Mucosa of stomach (tissue), 1 donor: ENCODE measurements at regions not wholly inside any gene's neighbourhood (a gene's known extent, or its start where the extent isn't known, plus 50 kb on each side); places are given as distances from the start of the nearest gene placed in this dataset.
"Not testable (repeated sequence)": the region's sequence is repeated elsewhere in the genome, so short reads cannot be mapped to it uniquely, and the experiment has no call there.

Source experiments
- H3K27me3 ChIP-seq: one replicate; pipeline ENCODE4 v1.7.0; 2013; ENCODE audit warnings: mild to moderate bottlenecking, low read length; ENCODE audit not compliant: control insufficient read depth, insufficient read depth
- H3K36me3 ChIP-seq: one replicate; pipeline ENCODE4 v1.7.0; 2013; ENCODE audit warnings: low read length; ENCODE audit not compliant: control insufficient read depth, insufficient read depth
- H3K4me1 ChIP-seq: one replicate; pipeline ENCODE4 v1.7.0; 2013; ENCODE audit warnings: mild to moderate bottlenecking, low read length; ENCODE audit not compliant: control insufficient read depth, insufficient read depth
- H3K4me3 ChIP-seq: one replicate; pipeline ENCODE4 v1.7.0; 2013; ENCODE audit warnings: low read length
- H3K9ac ChIP-seq: one replicate; pipeline ENCODE4 v1.7.0; 2013; ENCODE audit warnings: mild to moderate bottlenecking, low read length, moderate library complexity
- H3K9me3 ChIP-seq: one replicate; pipeline ENCODE4 v1.7.0; 2013; ENCODE audit warnings: mild to moderate bottlenecking, low read length, moderate library complexity; ENCODE audit not compliant: control insufficient read depth
- donor health status: Pancreatic carcinoma.

DNA sequence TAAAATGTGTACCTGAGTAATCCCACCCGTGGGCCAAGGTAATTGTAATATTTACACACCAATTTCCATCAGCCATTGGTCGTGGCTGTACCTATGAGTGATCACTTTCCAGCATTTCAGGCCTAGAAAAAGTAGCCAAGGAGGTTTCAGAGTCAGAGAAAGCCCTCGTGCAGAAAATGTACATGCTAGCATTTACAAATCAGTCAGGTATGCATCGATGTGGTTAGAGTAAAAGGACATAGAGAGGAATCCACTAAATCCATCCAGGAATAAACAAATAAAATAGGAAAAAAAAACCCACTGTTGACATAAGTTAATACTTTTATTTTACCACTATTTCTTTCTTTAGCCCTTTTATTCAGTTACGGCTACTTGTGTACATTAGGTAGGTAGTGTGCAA lies 256.8 kb downstream of the TRIML1 start:
- H3K27me3 ChIP-seq = no peaks in the 10 kb centered on the region
- H3K4me1 ChIP-seq = no peaks in the 10 kb centered on the region
- H3K9ac ChIP-seq = no peak overlapping the region
- H3K4me3 ChIP-seq = no peak overlapping the region
- H3K36me3 ChIP-seq = no peaks in the 10 kb centered on the region
- no peaks in the 10 kb centered on the region for H3K9me3 ChIP-seq

DNA sequence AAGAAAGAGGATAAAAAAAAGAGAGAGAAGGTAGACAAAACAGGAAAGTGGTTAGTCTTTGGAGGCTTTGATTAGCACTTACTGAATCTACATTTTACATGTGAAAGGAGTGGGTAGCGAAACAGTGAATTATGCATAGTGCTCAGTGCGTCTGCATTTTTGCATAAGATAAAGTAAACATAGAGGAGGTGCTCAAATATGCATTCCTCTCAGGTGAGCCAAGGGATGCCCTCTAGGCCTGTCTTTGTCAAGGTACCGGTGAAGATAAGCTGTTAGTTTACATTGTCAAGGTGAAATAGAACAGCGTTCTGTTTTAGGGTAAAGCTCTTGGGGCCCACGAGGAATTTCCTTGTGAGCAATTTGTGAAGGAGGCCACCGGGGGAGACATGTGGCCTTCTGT lies 260.6 kb downstream of the TRIML1 start:
- H3K4me3 ChIP-seq = no peak overlapping the region
- no peaks in the 10 kb centered on the region for H3K9me3 ChIP-seq
- H3K4me1 ChIP-seq = no peaks in the 10 kb centered on the region
- H3K27me3 ChIP-seq = no peaks in the 10 kb centered on the region
- no peak overlapping the region for H3K9ac ChIP-seq
- no peaks in the 10 kb centered on the region for H3K36me3 ChIP-seq

DNA sequence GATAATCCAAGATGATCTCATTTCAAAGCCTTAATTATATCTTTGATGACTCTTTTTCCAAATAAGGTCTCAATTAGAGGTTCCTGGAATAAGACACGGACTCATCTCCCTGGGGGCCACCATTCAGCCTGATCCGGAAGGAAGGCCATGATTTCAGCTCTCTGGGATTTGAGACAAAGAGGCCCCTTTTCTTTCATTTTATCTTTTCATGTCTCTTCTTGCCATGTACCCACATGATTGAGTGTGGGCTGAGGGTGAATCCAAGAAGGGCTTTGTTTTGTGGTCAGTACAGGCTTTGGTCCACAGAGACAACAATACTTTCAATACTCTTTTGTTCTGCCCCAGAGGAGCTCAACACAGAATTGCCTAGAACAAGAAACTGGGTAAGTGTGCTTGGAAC lies 261.2 kb downstream of the TRIML1 start:
- Histone ChIP-seq H3K36me3 (no peaks in the 10 kb centered on the region), H3K4me1 (no peaks in the 10 kb centered on the region), H3K9ac (no peak overlapping the region), H3K27me3 (no peaks in the 10 kb centered on the region), H3K4me3 (no peak overlapping the region), H3K9me3 (no peaks in the 10 kb centered on the region)

DNA sequence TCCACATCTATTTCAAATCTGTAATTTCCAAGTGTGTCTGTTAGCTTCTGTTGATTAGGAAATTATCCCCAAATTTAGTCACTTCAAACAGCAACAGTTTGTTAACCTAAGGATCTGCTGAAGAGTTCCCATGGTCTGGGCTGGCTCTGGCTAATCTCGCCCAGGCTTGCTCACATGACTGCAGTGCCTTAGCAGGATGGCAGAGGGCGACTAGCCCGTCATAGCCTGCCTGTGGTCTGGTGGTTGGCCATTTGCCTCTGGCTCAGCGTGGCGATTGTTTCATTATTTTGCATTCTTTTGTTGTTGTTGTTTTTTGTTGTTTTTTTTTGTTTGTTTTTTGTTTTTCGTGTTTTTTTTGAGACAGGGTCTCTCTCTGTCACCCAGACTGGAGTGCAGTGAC lies 264.0 kb downstream of the TRIML1 start:
- Histone ChIP-seq H3K36me3 (no peaks in the 10 kb centered on the region), H3K9me3 (no peaks in the 10 kb centered on the region), H3K27me3 (no peaks in the 10 kb centered on the region), H3K4me1 (no peaks in the 10 kb centered on the region), H3K9ac (no peak overlapping the region), H3K4me3 (no peak overlapping the region)

DNA sequence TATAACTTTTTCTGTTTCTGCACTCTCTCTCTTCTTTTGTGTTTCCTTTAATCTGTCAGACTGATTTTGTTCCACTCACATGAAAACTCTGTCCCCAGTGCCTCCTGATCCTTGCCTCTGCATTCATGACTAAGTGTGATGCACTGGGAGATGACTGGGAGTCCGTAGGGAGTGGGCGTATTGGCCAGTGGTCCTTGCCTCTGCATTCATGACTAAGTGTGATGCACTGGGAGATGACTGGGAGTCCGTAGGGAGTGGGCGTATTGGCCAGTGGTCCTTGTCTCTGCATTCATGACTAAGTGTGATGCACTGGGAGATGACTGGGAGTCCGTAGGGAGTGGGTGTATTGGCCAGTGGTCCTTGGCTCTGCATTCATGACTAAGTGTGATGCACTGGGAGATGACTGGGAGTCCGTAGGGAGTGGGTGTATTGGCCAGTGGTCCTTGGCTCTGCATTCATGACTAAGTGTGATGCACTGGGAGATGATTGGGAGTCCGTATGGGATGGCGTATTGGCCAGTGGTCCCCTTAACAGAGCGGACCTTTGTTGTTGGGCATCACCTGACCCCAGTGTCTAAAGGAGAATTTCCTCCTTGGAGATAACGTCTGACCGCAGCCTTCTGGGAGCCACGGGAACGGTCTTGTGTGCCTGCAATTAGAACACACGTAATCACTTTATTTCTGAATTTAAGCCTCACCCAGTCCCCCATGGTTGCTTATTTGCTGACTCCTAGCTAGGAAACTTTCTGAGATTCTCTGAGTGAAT lies 266.0 kb downstream of the TRIML1 start:
- H3K9me3 ChIP-seq, H3K4me3 ChIP-seq, H3K27me3 ChIP-seq, H3K4me1 ChIP-seq, H3K9ac ChIP-seq, H3K36me3 ChIP-seq: not testable (repeated sequence)

DNA sequence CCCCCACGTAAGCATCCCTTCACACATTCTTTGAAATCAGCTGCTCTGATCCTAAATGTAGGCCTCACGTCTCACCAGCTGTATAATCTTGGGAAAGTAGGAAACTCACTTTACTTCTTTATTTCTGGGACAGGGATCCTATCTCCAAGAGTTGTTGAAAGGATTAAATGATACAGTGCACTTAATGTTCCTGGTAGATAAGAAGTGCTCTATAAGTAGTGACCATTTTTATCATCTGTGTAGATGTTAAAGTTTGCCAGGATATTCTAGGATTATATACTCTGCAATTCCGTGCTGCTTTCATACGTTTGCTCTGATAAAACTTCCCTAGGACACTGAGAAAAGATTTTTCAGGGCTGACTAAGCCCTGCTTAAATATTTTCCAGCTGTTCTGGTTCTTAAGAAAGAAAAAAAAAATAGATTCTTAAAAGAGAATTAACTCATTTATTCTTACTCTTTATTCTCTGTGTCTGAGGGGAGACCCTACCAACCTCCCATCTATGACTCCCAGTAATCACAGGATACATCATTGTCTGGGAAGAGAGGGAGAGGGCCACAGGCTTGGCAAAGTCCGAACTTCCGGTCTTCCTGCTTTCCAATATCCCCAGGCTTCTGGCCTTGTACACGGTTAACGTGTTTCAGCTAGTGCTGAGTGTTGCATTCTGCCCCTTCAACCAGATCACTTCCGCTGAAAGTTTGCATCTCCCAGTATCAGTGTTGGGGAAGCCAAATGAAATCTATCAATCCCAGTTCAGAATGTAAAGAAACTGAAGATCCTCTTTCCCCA lies 269.2 kb downstream of the TRIML1 start:
- Histone ChIP-seq H3K27me3 (no peaks in the 10 kb centered on the region), H3K9ac (no peak overlapping the region), H3K4me3 (no peak overlapping the region), H3K9me3 (no peaks in the 10 kb centered on the region), H3K36me3 (no peaks in the 10 kb centered on the region), H3K4me1 (no peaks in the 10 kb centered on the region)

DNA sequence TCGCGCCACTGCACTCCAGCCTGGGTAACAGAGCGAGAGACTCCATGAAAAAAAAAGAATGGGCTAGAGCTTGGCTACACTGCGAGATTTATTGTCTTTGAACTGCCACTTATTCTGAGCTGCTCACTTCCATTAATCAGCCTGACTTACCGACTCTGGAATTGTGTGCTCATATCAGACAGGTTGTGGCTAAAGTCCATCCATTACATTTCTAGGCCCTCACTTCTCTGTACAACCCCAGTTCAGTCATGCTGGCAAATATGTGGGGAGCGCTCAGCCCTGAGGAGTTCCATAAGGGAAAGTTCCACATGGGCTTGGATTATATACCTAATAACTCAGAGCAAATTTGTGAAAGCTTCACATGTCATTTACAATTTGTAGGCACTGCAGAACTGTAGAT lies 270.6 kb downstream of the TRIML1 start:
- H3K27me3 ChIP-seq = no peaks in the 10 kb centered on the region
- H3K4me1 ChIP-seq = no peaks in the 10 kb centered on the region
- no peak overlapping the region for H3K9ac ChIP-seq
- H3K36me3 ChIP-seq = no peaks in the 10 kb centered on the region
- H3K9me3 ChIP-seq = no peaks in the 10 kb centered on the region
- H3K4me3 ChIP-seq = no peak overlapping the region

DNA sequence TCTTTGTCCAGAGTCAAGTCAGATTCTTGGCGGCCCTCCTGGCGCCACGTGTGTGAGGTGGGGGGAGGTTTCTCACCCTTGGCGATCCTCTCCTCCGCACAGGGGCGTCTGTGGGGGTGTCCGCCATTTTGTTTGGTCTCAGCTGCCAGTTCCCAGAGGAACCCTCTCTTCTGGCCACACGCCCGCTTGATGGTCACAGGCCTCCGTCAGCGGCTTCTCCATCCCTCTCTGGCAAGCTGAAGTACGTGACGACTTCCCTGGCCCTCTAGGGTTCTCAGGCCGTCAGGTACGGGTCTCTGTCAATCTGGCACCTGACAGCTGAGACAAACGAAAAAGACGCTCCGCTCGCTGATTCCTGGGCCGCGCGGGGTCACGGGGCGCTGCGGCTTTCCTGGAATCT lies 272.6 kb downstream of the TRIML1 start:
- Histone ChIP-seq H3K4me1 (no peaks in the 10 kb centered on the region), H3K9ac (no peak overlapping the region), H3K9me3 (no peaks in the 10 kb centered on the region), H3K36me3 (no peaks in the 10 kb centered on the region), H3K4me3 (no peak overlapping the region), H3K27me3 (no peaks in the 10 kb centered on the region)

DNA sequence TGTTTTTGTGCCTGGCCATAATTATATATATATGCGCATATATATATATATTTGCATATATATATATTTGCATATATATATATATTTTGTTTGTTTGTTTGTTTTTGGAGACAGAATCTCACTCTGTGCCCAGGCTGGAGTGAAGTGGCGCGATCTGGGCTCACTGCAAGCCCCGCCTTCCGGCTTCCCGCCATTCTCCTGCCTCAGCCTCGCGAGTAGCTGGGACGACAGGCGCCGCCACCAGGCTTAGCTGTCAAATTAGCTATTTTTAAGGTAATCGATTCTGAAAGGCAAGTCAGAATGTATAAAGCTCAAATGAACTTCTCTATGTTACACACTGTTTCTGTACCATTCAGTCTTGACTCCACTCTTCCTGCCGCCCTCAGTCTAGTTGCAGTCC lies 273.3 kb downstream of the TRIML1 start:
- H3K4me3 ChIP-seq = no peak overlapping the region
- H3K4me1 ChIP-seq = no peaks in the 10 kb centered on the region
- H3K9ac ChIP-seq = no peak overlapping the region
- no peaks in the 10 kb centered on the region for H3K27me3 ChIP-seq
- H3K9me3 ChIP-seq = no peaks in the 10 kb centered on the region
- no peaks in the 10 kb centered on the region for H3K36me3 ChIP-seq

DNA sequence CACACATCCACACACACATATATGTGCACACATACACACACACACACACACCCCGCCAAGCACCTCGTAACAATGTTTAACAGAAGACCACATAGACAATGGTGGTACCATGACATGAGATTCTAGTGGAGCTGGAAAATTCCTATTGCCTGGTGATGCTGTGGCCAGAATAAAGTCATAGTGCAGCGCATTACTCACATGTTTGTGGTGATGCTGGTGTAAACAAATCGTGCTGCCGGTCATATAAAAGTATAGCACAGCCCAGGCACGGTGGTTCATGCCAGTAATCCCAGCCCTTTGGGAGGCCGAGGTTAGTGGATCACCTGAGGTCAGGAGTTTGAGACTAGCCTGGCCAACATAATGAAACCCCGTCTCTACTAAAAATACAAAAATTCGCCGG lies 275.2 kb downstream of the TRIML1 start:
- H3K4me3 ChIP-seq = no peak overlapping the region
- H3K9ac ChIP-seq = no peak overlapping the region
- H3K4me1 ChIP-seq = no peaks in the 10 kb centered on the region
- H3K9me3 ChIP-seq = no peaks in the 10 kb centered on the region
- no peaks in the 10 kb centered on the region for H3K27me3 ChIP-seq
- no peaks in the 10 kb centered on the region for H3K36me3 ChIP-seq

DNA sequence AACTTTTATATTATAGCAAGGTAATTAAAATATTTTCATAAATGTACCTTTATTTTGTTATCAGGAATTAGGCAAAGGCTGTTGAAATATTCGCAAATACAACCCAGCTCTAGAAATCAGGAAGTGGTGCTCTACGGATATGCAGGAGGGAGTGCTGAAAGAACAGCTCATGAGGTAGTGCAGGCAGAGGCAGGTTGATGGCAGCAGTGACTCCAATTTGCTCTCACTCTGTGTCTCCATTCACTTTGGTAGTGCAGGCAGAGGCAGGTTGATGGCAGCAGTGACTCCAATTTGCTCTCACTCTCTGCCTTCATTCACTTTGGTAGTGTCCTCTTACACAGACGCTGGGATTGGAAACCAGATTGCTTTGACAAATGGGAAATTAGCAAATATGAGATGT lies 277.9 kb downstream of the TRIML1 start:
- no peak overlapping the region for H3K9ac ChIP-seq
- no peaks in the 10 kb centered on the region for H3K9me3 ChIP-seq
- H3K36me3 ChIP-seq = no peaks in the 10 kb centered on the region
- H3K27me3 ChIP-seq = no peaks in the 10 kb centered on the region
- no peaks in the 10 kb centered on the region for H3K4me1 ChIP-seq
- H3K4me3 ChIP-seq = no peak overlapping the region

DNA sequence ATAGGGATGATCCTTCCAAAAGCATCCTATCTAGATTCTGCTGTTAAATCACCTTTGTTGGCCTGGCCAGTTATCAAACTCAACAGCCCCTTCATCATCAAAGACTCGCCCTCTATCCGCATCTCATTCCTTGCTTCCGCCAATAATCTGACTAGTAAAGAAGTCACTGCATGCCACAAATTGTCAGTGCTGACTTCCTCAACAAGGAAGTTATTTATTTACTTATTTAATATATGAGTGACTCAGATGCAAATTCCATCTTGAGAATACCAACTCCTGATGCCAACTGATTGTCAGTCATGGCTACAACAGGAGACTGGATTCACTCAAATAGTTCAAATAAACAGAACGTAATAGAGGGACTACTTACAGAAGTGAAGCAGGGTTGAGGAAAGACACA lies 283.8 kb downstream of the TRIML1 start:
- no peaks in the 10 kb centered on the region for H3K4me1 ChIP-seq
- no peaks in the 10 kb centered on the region for H3K9me3 ChIP-seq
- H3K9ac ChIP-seq = no peak overlapping the region
- no peaks in the 10 kb centered on the region for H3K27me3 ChIP-seq
- H3K36me3 ChIP-seq = no peaks in the 10 kb centered on the region
- H3K4me3 ChIP-seq = no peak overlapping the region
